Loucy (cell line): ENCODE measurements at regions not wholly inside any gene's neighbourhood (a gene's known extent, or its start where the extent isn't known, plus 50 kb on each side); places are given as distances from the start of the nearest gene placed in this dataset.

Experiments used
- H2AFZ ChIP-seq: fragments of 200-600 bp; sonication (generic); 2 replicates; pipeline ENCODE4 v1.6.0; 2016; ENCODE audit warnings: antibody characterized with exemption, mild to moderate bottlenecking, low read length, moderate library complexity
- H3F3A ChIP-seq: fragments of 200-600 bp; 2 replicates; pipeline ENCODE4 v1.6.0; 2016; ENCODE audit warnings: antibody characterized with exemption, low read depth, mild to moderate bottlenecking
- H3K27me3 ChIP-seq: fragments of 200-600 bp; sonication (generic); 2 replicates; pipeline ENCODE4 v1.6.1; 2014; ENCODE audit warnings: low read length, mild to moderate bottlenecking; ENCODE audit not compliant: insufficient read depth, poor library complexity, severe bottlenecking
- H3K36me3 ChIP-seq: fragments of 200-600 bp; sonication (generic); 2 replicates; pipeline ENCODE4 v1.6.1; 2016; ENCODE audit warnings: low read length; ENCODE audit not compliant: insufficient read depth
- H3K4me1 ChIP-seq: fragments of 200-600 bp; sonication (generic); 2 replicates; pipeline ENCODE4 v1.5.1; 2014; ENCODE audit warnings: low read length, mild to moderate bottlenecking; ENCODE audit not compliant: insufficient read depth, poor library complexity, severe bottlenecking
- H3K4me2 ChIP-seq: fragments of 200-600 bp; sonication (generic); 2 replicates; pipeline ENCODE4 v1.6.0; 2014; ENCODE audit warnings: antibody characterized with exemption, low read length, low read depth, mild to moderate bottlenecking; ENCODE audit not compliant: poor library complexity, severe bottlenecking
- H3K4me3 ChIP-seq: fragments of 200-600 bp; sonication (generic); 2 replicates; pipeline ENCODE4 v1.5.1; 2014; ENCODE audit warnings: low read length, mild to moderate bottlenecking, mixed read lengths; ENCODE audit not compliant: poor library complexity, severe bottlenecking
- H3K79me2 ChIP-seq: fragments of 200-600 bp; sonication (generic); 2 replicates; pipeline ENCODE4 v1.6.1; 2014; ENCODE audit warnings: low read length; ENCODE audit not compliant: insufficient read depth
- H3K9ac ChIP-seq: fragments of 200-600 bp; sonication (generic); 2 replicates; pipeline ENCODE4 v1.6.0; 2014; ENCODE audit warnings: mild to moderate bottlenecking, low read depth, low read length, moderate library complexity; ENCODE audit not compliant: poor library complexity, severe bottlenecking
- H3K9me2 ChIP-seq: fragments of 200-600 bp; sonication (generic); replicated peaks from 2 replicates; pipeline ENCODE4 v1.6.1; 2016; ENCODE audit warnings: low read depth, low read length, mixed read lengths
- H3K9me3 ChIP-seq: fragments of 200-600 bp; sonication (generic); 2 replicates; pipeline ENCODE4 v1.6.1; 2014; ENCODE audit warnings: mild to moderate bottlenecking, antibody characterized with exemption, low read length, low read depth; ENCODE audit not compliant: insufficient read depth
- H4K20me1 ChIP-seq: fragments of 200-600 bp; sonication (generic); 2 replicates; pipeline ENCODE4 v1.6.0; 2014; ENCODE audit warnings: antibody characterized with exemption, low read length, mild to moderate bottlenecking; ENCODE audit not compliant: insufficient read depth, poor library complexity, severe bottlenecking
- CTCF ChIP-seq: fragments of 200-600 bp; sonication (generic); conservative IDR thresholded peaks from 2 replicates; pipeline ENCODE4 v1.5.1; 2014; ENCODE audit warnings: mild to moderate bottlenecking, antibody characterized with exemption, low read length
- EZH2phosphoT487 ChIP-seq: fragments of 200-600 bp; IDR thresholded peaks from 2 replicates; pipeline ENCODE4 v1.6.1; 2018; ENCODE audit warnings: antibody characterized with exemption, mild to moderate bottlenecking, moderate library complexity, borderline replicate concordance

- H3F3A ChIP-seq = no peaks in the 10 kb centered on the region
- no peaks in the 10 kb centered on the region for H4K20me1 ChIP-seq
- H3K4me2 ChIP-seq = no peak overlapping the region
- TF ChIP-seq EZH2phosphoT487 (no peak), CTCF (no peak)
- no peaks in the 10 kb centered on the region for H3K79me2 ChIP-seq
- peaks cover 17% of the 10 kb centered on the region for H3K4me1 ChIP-seq
- H3K9me2 ChIP-seq = no peaks in the 10 kb centered on the region
- no peak overlapping the region for H3K9ac ChIP-seq
- H2AFZ ChIP-seq = no peak overlapping the region
- H3K36me3 ChIP-seq = no peaks in the 10 kb centered on the region
- no peaks in the 10 kb centered on the region for H3K27me3 ChIP-seq
- H3K9me3 ChIP-seq = no peaks in the 10 kb centered on the region
- H3K4me3 ChIP-seq = no peak overlapping the region
These were observed 449.8 kb downstream of the OMA1 start for GRCh38 chr1:58096714-58097113.

GRCh38 chr1:58095183-58095582, 451.3 kb downstream of the OMA1 start:
- TF ChIP-seq EZH2phosphoT487 (no peak), CTCF (peak; percentile 58)
- Histone ChIP-seq H3K9me2 (no peaks in the 10 kb centered on the region), H3K9ac (no peak overlapping the region), H3K4me3 (no peak overlapping the region), H4K20me1 (no peaks in the 10 kb centered on the region), H3K79me2 (no peaks in the 10 kb centered on the region), H3K27me3 (no peaks in the 10 kb centered on the region), H3K4me1 (peaks cover 29% of the 10 kb centered on the region), H3K9me3 (no peaks in the 10 kb centered on the region), H3K4me2 (no peak overlapping the region), H3F3A (no peaks in the 10 kb centered on the region), H3K36me3 (no peaks in the 10 kb centered on the region), H2AFZ (no peak overlapping the region)

GRCh38 chr1:58094221-58094620, 452.3 kb downstream of the OMA1 start:
- TF ChIP-seq EZH2phosphoT487 (no peak), CTCF (no peak)
- Histone ChIP-seq H2AFZ (no peak overlapping the region), H3K36me3 (no peaks in the 10 kb centered on the region)

More at GRCh38 chr1:58094221-58094620, 452.3 kb downstream of the OMA1 start:
- H4K20me1 ChIP-seq = no peaks in the 10 kb centered on the region
- H3K9ac ChIP-seq = no peak overlapping the region
- no peaks in the 10 kb centered on the region for H3K27me3 ChIP-seq
- no peak overlapping the region for H3K4me2 ChIP-seq
- no peaks in the 10 kb centered on the region for H3K9me3 ChIP-seq
- H3K4me3 ChIP-seq = no peak overlapping the region
- no peaks in the 10 kb centered on the region for H3K9me2 ChIP-seq
- no peaks in the 10 kb centered on the region for H3K79me2 ChIP-seq
- no peaks in the 10 kb centered on the region for H3F3A ChIP-seq
- peaks cover 35% of the 10 kb centered on the region for H3K4me1 ChIP-seq
